ENCODE measurements at regions not wholly inside any gene's neighbourhood (a gene's known extent, or its start where the extent isn't known, plus 50 kb on each side); places are given as distances from the start of the nearest gene placed in this dataset.

DNA sequence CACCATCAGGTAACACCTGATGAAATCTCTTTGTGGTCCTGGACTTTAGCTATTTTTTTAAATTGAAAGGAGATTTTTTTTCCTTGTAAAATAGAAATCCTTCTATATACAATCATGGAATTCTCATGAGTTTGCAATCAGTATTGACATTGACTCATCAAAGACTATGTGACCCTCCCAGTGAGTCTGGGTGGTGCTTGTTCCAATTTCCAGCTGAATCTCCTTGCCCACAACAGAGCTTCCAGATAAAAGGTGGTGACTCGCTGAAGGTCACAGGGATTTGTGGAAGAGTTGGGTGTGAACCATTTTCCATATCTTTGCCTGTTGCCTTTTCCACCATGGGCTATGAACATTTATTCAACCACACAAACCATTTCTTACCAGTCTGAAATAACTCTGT is 486.6 kb downstream of the AJAP1 start:
- H4K20me1 ChIP-seq (ENCODE audit: control insufficient read depth, insufficient read depth, low read depth, low read length): no peaks in the 10 kb centered on the region
- H3K27ac ChIP-seq (ENCODE audit: low read depth, low read length): no peak overlapping the region
- TF ChIP-seq, protein P1, sequence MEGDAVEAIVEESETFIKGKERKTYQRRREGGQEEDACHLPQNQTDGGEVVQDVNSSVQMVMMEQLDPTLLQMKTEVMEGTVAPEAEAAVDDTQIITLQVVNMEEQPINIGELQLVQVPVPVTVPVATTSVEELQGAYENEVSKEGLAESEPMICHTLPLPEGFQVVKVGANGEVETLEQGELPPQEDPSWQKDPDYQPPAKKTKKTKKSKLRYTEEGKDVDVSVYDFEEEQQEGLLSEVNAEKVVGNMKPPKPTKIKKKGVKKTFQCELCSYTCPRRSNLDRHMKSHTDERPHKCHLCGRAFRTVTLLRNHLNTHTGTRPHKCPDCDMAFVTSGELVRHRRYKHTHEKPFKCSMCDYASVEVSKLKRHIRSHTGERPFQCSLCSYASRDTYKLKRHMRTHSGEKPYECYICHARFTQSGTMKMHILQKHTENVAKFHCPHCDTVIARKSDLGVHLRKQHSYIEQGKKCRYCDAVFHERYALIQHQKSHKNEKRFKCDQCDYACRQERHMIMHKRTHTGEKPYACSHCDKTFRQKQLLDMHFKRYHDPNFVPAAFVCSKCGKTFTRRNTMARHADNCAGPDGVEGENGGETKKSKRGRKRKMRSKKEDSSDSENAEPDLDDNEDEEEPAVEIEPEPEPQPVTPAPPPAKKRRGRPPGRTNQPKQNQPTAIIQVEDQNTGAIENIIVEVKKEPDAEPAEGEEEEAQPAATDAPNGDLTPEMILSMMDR (IDR thresholded peaks at IDR 0.05; ENCODE audit: low read depth, low read length, poor library complexity, severe bottlenecking): no peak
- no peak for TF ChIP-seq EZH2phosphoT487 (IDR thresholded peaks at IDR 0.05; ENCODE audit: borderline replicate concordance, low read length)
- no peaks in the 10 kb centered on the region for H3F3A ChIP-seq (ENCODE audit: control insufficient read depth, insufficient read depth)
- H3K27me3 ChIP-seq (ENCODE audit: control insufficient read depth, low read length): no peaks in the 10 kb centered on the region
- H3K9me2 ChIP-seq (replicated peaks; ENCODE audit: control insufficient read depth, low read length): no peaks in the 10 kb centered on the region
- H3K36me3 ChIP-seq (ENCODE audit: control insufficient read depth, low read length): no peaks in the 10 kb centered on the region
- no peak overlapping the region for H3K4me2 ChIP-seq (ENCODE audit: low read length)
- no peak overlapping the region for H3K4me3 ChIP-seq (ENCODE audit: low read length)
- H3K4me1 ChIP-seq (ENCODE audit: control insufficient read depth, low read length): no peaks in the 10 kb centered on the region
- no peaks in the 10 kb centered on the region for H3K9me3 ChIP-seq (ENCODE audit: control insufficient read depth, insufficient read depth, low read length)
- no peaks in the 10 kb centered on the region for H3K79me2 ChIP-seq (ENCODE audit: control insufficient read depth, low read length)

DNA sequence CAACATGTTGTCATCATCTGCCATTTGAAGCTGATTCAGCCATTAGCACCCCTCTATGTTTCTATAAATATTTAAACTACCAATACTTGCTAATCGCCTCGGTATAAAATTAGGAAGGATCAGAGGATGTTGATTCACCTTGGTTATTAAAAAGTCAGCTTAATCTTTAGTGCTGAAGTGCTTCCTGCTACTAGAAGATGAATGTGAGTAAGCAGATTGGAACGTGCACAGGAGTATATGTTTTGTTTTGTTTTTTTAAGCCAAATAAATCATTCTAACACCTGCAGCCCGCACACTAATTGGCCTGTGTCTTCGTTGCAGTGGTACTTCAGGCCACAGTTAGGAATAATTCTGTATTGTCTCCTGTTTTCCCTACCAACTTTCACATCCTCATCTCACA is 485.7 kb downstream of the AJAP1 start:
- Histone ChIP-seq H3K9me2 (replicated peaks; ENCODE audit: control insufficient read depth, low read length) (no peaks in the 10 kb centered on the region), H3F3A (ENCODE audit: control insufficient read depth, insufficient read depth) (no peaks in the 10 kb centered on the region), H3K79me2 (ENCODE audit: control insufficient read depth, low read length) (no peaks in the 10 kb centered on the region), H3K27ac (ENCODE audit: low read depth, low read length) (no peak overlapping the region), H3K9me3 (ENCODE audit: control insufficient read depth, insufficient read depth, low read length) (no peaks in the 10 kb centered on the region), H3K27me3 (ENCODE audit: control insufficient read depth, low read length) (no peaks in the 10 kb centered on the region), H3K36me3 (ENCODE audit: control insufficient read depth, low read length) (no peaks in the 10 kb centered on the region), H3K4me2 (ENCODE audit: low read length) (no peak overlapping the region), H4K20me1 (ENCODE audit: control insufficient read depth, insufficient read depth, low read depth, low read length) (no peaks in the 10 kb centered on the region), H3K4me1 (ENCODE audit: control insufficient read depth, low read length) (no peaks in the 10 kb centered on the region), H3K4me3 (ENCODE audit: low read length) (no peak overlapping the region)
- TF ChIP-seq EZH2phosphoT487 (IDR thresholded peaks at IDR 0.05; ENCODE audit: borderline replicate concordance, low read length): no peak
- TF ChIP-seq, protein P1 (IDR thresholded peaks at IDR 0.05; ENCODE audit: low read depth, low read length, poor library complexity, severe bottlenecking): no peak

DNA sequence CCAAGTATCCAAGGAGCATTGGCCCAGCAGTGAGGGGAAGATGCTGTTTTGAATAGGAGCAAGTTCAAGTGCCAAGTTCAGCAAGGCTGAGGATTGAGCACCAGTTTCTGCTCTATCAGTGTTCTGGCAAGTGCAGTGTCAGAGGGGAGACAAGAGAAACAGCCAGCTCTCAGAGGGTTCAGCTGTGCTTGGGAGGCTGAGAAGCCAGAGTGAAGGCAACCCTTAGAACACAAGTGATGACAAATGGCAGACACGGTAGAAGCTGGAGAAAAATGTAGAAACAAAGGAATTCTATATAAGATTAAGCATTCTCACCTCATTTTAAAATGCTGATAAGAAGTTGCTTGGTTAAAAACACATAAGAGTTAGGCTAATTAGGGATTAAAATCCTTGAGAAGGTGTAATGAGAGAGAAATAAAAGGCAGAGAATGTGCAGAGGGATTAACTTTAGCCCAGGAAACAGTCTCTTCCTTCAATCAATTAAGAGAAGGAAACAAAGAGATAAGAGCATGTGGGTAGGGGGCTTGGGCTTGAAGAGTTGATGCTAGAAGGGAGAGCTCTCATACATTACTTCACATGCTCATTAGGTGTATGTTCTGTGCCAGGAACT is 475.4 kb downstream of the AJAP1 start:
- no peaks in the 10 kb centered on the region for H3K9me2 ChIP-seq (replicated peaks; ENCODE audit: control insufficient read depth, low read length)
- H4K20me1 ChIP-seq (ENCODE audit: control insufficient read depth, insufficient read depth, low read depth, low read length): no peaks in the 10 kb centered on the region
- no peak overlapping the region for H3K4me3 ChIP-seq (ENCODE audit: low read length)
- no peaks in the 10 kb centered on the region for H3K4me1 ChIP-seq (ENCODE audit: control insufficient read depth, low read length)
- H3K4me2 ChIP-seq (ENCODE audit: low read length): no peak overlapping the region
- no peaks in the 10 kb centered on the region for H3K36me3 ChIP-seq (ENCODE audit: control insufficient read depth, low read length)
- H3F3A ChIP-seq (ENCODE audit: control insufficient read depth, insufficient read depth): no peaks in the 10 kb centered on the region
- no peak overlapping the region for H3K27ac ChIP-seq (ENCODE audit: low read depth, low read length)
- H3K9me3 ChIP-seq (ENCODE audit: control insufficient read depth, insufficient read depth, low read length): peaks cover 7% of the 10 kb centered on the region; the same call in 1 of the 2 replicates
- H3K27me3 ChIP-seq (ENCODE audit: control insufficient read depth, low read length): no peaks in the 10 kb centered on the region
- H3K79me2 ChIP-seq (ENCODE audit: control insufficient read depth, low read length): no peaks in the 10 kb centered on the region
- no peak for TF ChIP-seq EZH2phosphoT487 (IDR thresholded peaks at IDR 0.05; ENCODE audit: borderline replicate concordance, low read length)
- TF ChIP-seq, protein P1 (IDR thresholded peaks at IDR 0.05; ENCODE audit: low read depth, low read length, poor library complexity, severe bottlenecking): no peak

All from DOHH2 (cell line).